HCT116 (cell line): ENCODE measurements at regions not wholly inside any gene's neighbourhood (a gene's known extent, or its start where the extent isn't known, plus 50 kb on each side); places are given as distances from the start of the nearest gene placed in this dataset.

Experiments used
- ATAC-seq: fragments of 200-7000 bp; cut with Tn5 transposase; 2 replicates; pipeline ENCODE4 v1.9.1; 2020; ENCODE audit warnings: mild to moderate bottlenecking, moderate library complexity
- BruUV-seq: library from RNA; stranded (reverse); fragments of 400-500 nt; replicated peaks from 2 replicates; lab custom pipeline; 2021; lab: Mats Ljungman, UMichigan
- CTCF ChIA-PET: fragments of 300-600 bp; sonication (Branson Sonifier 250); formaldehyde crosslinking; loops from one replicate; lab custom pipeline; 2021; ENCODE audit warnings: antibody characterized with exemption; lab: Charles Lee
- POLR2A ChIA-PET: fragments of 300-600, 350-600 bp; sonication (Branson Sonifier 250); formaldehyde crosslinking; loops from one replicate; lab custom pipeline; 2021; ENCODE audit warnings: antibody characterized with exemption; lab: Charles Lee
- RAD21 ChIA-PET, 2 experiments: fragments of 300-600 bp; sonication (Branson Sonifier 250); formaldehyde crosslinking; loops; one replicate each; lab custom pipeline; 2023; ENCODE audit warnings: low total read pairs in 2 of 2; ENCODE audit not compliant: uncharacterized antibody in 2 of 2, unreplicated experiment in 2 of 2, low non-redundant PET in 1 of 2; lab: Charles Lee
- DNase-seq: peaks from one replicate; pipeline ENCODE4 v3.0.0-alpha.2; 2010; ENCODE audit warnings: low read depth, low spot score
- H2AFZ ChIP-seq: fragments of 200-600 bp; shearing (Covaris generic), sonication (generic); 2 replicates; pipeline ENCODE4 v1.6.1; 2017; ENCODE audit warnings: low read depth, mixed run types, mixed read lengths, antibody characterized with exemption, low read length; ENCODE audit not compliant: poor library complexity, severe bottlenecking
- H3K27ac ChIP-seq: 2 replicates; pipeline ENCODE4 v1.5.1; 2012; ENCODE audit warnings: low read depth, low read length
- H3K27me3 ChIP-seq: fragments of 200-600 bp; sonication (generic); 2 replicates; pipeline ENCODE4 v1.6.1; 2016; ENCODE audit warnings: mixed run types, low read length, mixed read lengths; ENCODE audit not compliant: insufficient read depth
- H3K36me3 ChIP-seq, 2 experiments: fragments of 200-500 bp in 1 of 2; fragments of 200-600 bp in 1 of 2; sonication (Bioruptor generic) in 1 of 2; sonication (generic) in 1 of 2; 2 replicates each; pipeline versions ENCODE4 v1.5.1 to v1.6.1; 2014 to 2016; ENCODE audit warnings: low read length in 2 of 2, inconsistent platforms in 1 of 2, mixed read lengths in 1 of 2, mixed run types in 1 of 2; ENCODE audit not compliant: insufficient read depth in 2 of 2, control insufficient read depth in 1 of 2
- H3K4me1 ChIP-seq, 2 experiments: fragments of 200-600 bp in 1 of 2; sonication (generic) in 1 of 2; 2 replicates each; pipeline versions ENCODE4 v1.5.1 to v1.6.1; 2012 to 2017; ENCODE audit warnings: low read length in 2 of 2, inconsistent platforms in 1 of 2, mild to moderate bottlenecking in 1 of 2, mixed read lengths in 1 of 2, mixed run types in 1 of 2, moderate library complexity in 1 of 2; ENCODE audit not compliant: insufficient read depth in 2 of 2, control insufficient read depth in 1 of 2
- H3K4me2 ChIP-seq: fragments of 200-600 bp; sonication (generic); 2 replicates; pipeline ENCODE4 v1.6.1; 2017; ENCODE audit warnings: mixed run types, low read length, mixed read lengths
- H3K4me3 ChIP-seq, 2 experiments: fragments of 200-600 bp in 1 of 2; sonication (generic) in 1 of 2; replicated peaks in 1 of 2; 2 replicates each; pipeline ENCODE4 v1.5.1; 2011 to 2016; ENCODE audit warnings: low read length in 2 of 2, control low read depth in 1 of 2, low read depth in 1 of 2, mild to moderate bottlenecking in 1 of 2, mixed read lengths in 1 of 2, mixed run types in 1 of 2
- H3K79me2 ChIP-seq: fragments of 200-600 bp; sonication (generic); 2 replicates; pipeline ENCODE4 v1.6.1; 2017; ENCODE audit warnings: mild to moderate bottlenecking, mixed run types, low read length, moderate library complexity, mixed read lengths; ENCODE audit not compliant: insufficient read depth
- H3K9ac ChIP-seq: fragments of 200-600 bp; sonication (generic); 2 replicates; pipeline ENCODE4 v1.6.1; 2016; ENCODE audit warnings: low read length, mixed read lengths
- H3K9me2 ChIP-seq: fragments of 200-600 bp; sonication (generic), shearing (Covaris generic); 2 replicates; pipeline ENCODE4 v1.6.1; 2017; ENCODE audit warnings: mixed run types, mild to moderate bottlenecking, moderate library complexity; ENCODE audit not compliant: insufficient read depth
- H3K9me3 ChIP-seq, 2 experiments: fragments of 200-500 bp in 1 of 2; fragments of 200-600 bp in 1 of 2; sonication (Bioruptor generic) in 1 of 2; sonication (generic) in 1 of 2; 2 replicates each; pipeline ENCODE4 v1.6.1; 2014 to 2017; ENCODE audit warnings: low read length in 2 of 2, mixed read lengths in 2 of 2, inconsistent platforms in 1 of 2, low read depth in 1 of 2, mild to moderate bottlenecking in 1 of 2, mixed run types in 1 of 2, moderate library complexity in 1 of 2; ENCODE audit not compliant: control insufficient read depth in 1 of 2, insufficient read depth in 1 of 2
- H4K20me1 ChIP-seq: fragments of 200-600 bp; sonication (generic), shearing (Covaris generic); 2 replicates; pipeline ENCODE4 v1.6.1; 2017; ENCODE audit warnings: mixed run types, mild to moderate bottlenecking, moderate library complexity; ENCODE audit not compliant: insufficient read depth
- CBX3 ChIP-seq: IDR thresholded peaks from 2 replicates; pipeline ENCODE4 v1.6.1; 2012; ENCODE audit warnings: low read depth
- CEBPB ChIP-seq: IDR thresholded peaks from 2 replicates; pipeline ENCODE4 v1.6.1; 2012; ENCODE audit warnings: low read depth
- CTCF ChIP-seq, 3 experiments: fragments of 200-600 bp in 1 of 3; sonication (generic) in 1 of 3; IDR thresholded peaks in 2 of 3; conservative IDR thresholded peaks in 1 of 3; 2 replicates each; pipeline ENCODE4 v1.5.1; 2012 to 2017; ENCODE audit warnings: low read depth in 2 of 3, low read length in 2 of 3, antibody characterized with exemption in 1 of 3, borderline replicate concordance in 1 of 3, control low read depth in 1 of 3, mild to moderate bottlenecking in 1 of 3, mixed read lengths in 1 of 3, mixed run types in 1 of 3, moderate library complexity in 1 of 3; ENCODE audit not compliant: insufficient read depth in 1 of 3
- EGR1 ChIP-seq: IDR thresholded peaks from 2 replicates; pipeline ENCODE4 v1.6.1; 2012; ENCODE audit warnings: low read depth
- FOSL1 ChIP-seq: IDR thresholded peaks from 2 replicates; pipeline ENCODE4 v1.6.1; 2012; ENCODE audit warnings: low read depth
- JUND ChIP-seq: IDR thresholded peaks from 2 replicates; pipeline ENCODE4 v1.6.1; 2012
- POLR2A ChIP-seq: IDR thresholded peaks from 2 replicates; pipeline ENCODE4 v1.7.0; 2011; ENCODE audit warnings: borderline replicate concordance; ENCODE audit not compliant: insufficient read depth, insufficient read length; ENCODE audit errors: extremely low read depth
- RAD21 ChIP-seq: IDR thresholded peaks from 2 replicates; pipeline ENCODE4 v1.6.1; 2012; ENCODE audit warnings: low read depth, mild to moderate bottlenecking
- REST ChIP-seq: IDR thresholded peaks from 2 replicates; pipeline ENCODE4 v1.6.1; 2012; ENCODE audit warnings: low read depth
- SIN3A ChIP-seq: IDR thresholded peaks from 2 replicates; pipeline ENCODE4 v1.6.1; 2012; ENCODE audit warnings: low read depth
- SP1 ChIP-seq: IDR thresholded peaks from 2 replicates; pipeline ENCODE4 v1.6.1; 2012; ENCODE audit warnings: low read depth
- SRF ChIP-seq: IDR thresholded peaks from 2 replicates; pipeline ENCODE4 v1.6.1; 2012; ENCODE audit warnings: low read depth
- YY1 ChIP-seq: IDR thresholded peaks from 2 replicates; pipeline ENCODE4 v1.6.1; 2011; ENCODE audit warnings: low read length, low read depth, moderate library complexity, mild to moderate bottlenecking; ENCODE audit not compliant: insufficient replicate concordance; ENCODE audit errors: extremely low read depth
- ZFX ChIP-seq: fragments of 450-650 bp; IDR thresholded peaks from 2 replicates; pipeline ENCODE4 v1.6.1; 2017
- ZNF274 ChIP-seq: fragments of 200-500 bp; sonication (Bioruptor generic); IDR thresholded peaks from 2 replicates; pipeline ENCODE4 v1.6.1; 2014; ENCODE audit warnings: mild to moderate bottlenecking, low read depth, low read length, inconsistent platforms
- intact Hi-C: fragments of 100-400 bp; cut with micrococcal nuclease; formaldehyde crosslinking; loops from 2 replicates; pipeline ENCODE4 v1.10.0; 2022
- TF ChIP-seq, protein P1 (sequence below): IDR thresholded peaks from 2 replicates; pipeline ENCODE4 v1.6.1; 2012
- TF ChIP-seq, protein P2 (sequence below): IDR thresholded peaks from 2 replicates; pipeline ENCODE4 v1.6.1; 2011; ENCODE audit warnings: mild to moderate bottlenecking, low read length, moderate library complexity; ENCODE audit not compliant: insufficient replicate concordance; ENCODE audit errors: extremely low read depth
- TF ChIP-seq, protein P3 (sequence below): IDR thresholded peaks from 2 replicates; pipeline ENCODE4 v1.6.1; 2012

DNA sequence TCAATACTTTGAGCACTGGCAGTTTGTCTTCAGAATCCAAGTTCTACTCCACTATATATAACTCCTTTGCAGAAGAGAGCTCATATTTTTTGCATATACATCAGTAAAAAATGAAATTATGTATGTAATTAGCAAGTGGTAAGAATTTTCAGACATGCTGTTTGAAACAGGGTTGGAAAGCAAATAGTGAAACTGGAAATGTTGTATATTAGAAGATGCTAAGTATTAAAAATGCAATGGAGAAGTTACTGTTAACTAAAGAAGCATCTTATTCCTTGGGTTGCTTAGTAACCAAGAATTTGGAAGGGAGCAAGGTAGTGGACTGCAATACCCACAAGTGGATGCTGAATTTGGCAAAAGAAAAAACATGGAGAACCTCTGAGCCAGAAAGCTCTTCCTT, 88.6 kb upstream of the DLGAP1 start:
- ATAC-seq (no peak), DNase-seq (no peak)
- H3K27ac ChIP-seq: no peak overlapping the region
- H3K9me3 ChIP-seq: peaks cover 0 to 23% of the 10 kb centered on the region in 2 experiments; a peak in 2 of 4 replicates
- no peaks in the 10 kb centered on the region for H3K79me2 ChIP-seq
- no peak overlapping the region for H2AFZ ChIP-seq
- H4K20me1 ChIP-seq: no peaks in the 10 kb centered on the region
- TF ChIP-seq, protein P1, sequence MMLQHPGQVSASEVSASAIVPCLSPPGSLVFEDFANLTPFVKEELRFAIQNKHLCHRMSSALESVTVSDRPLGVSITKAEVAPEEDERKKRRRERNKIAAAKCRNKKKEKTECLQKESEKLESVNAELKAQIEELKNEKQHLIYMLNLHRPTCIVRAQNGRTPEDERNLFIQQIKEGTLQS: no peak
- no peak for TF ChIP-seq ZFX
- TF ChIP-seq CEBPB: no peak
- TF ChIP-seq RAD21: no peak
- no peak for TF ChIP-seq EGR1
- no peak for TF ChIP-seq JUND
- TF ChIP-seq CTCF (IDR thresholded peaks at IDR 0.05 in 2 of 3, conservative IDR thresholded peaks at IDR 0.05 in 1 of 3; ENCODE audit: borderline replicate concordance in 1 of 3, insufficient read depth in 1 of 3, low read depth in 2 of 3, low read length in 2 of 3): no peak
- TF ChIP-seq REST: no peak
- TF ChIP-seq POLR2A: no peak
- TF ChIP-seq FOSL1: no peak
- TF ChIP-seq, protein P2, sequence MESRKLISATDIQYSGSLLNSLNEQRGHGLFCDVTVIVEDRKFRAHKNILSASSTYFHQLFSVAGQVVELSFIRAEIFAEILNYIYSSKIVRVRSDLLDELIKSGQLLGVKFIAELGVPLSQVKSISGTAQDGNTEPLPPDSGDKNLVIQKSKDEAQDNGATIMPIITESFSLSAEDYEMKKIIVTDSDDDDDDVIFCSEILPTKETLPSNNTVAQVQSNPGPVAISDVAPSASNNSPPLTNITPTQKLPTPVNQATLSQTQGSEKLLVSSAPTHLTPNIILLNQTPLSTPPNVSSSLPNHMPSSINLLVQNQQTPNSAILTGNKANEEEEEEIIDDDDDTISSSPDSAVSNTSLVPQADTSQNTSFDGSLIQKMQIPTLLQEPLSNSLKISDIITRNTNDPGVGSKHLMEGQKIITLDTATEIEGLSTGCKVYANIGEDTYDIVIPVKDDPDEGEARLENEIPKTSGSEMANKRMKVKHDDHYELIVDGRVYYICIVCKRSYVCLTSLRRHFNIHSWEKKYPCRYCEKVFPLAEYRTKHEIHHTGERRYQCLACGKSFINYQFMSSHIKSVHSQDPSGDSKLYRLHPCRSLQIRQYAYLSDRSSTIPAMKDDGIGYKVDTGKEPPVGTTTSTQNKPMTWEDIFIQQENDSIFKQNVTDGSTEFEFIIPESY: no peak
- TF ChIP-seq, protein P3, sequence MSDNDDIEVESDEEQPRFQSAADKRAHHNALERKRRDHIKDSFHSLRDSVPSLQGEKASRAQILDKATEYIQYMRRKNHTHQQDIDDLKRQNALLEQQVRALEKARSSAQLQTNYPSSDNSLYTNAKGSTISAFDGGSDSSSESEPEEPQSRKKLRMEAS: no peak
- TF ChIP-seq ZNF274: no peak
- TF ChIP-seq YY1: no peak
- no peak for TF ChIP-seq CBX3
- TF ChIP-seq SIN3A: no peak
- no peak for TF ChIP-seq SP1
- TF ChIP-seq SRF: no peak
- BruUV-seq: no TSS peak
- no peak overlapping the region for H3K4me2 ChIP-seq
- no peaks in the 10 kb centered on the region for H3K9me2 ChIP-seq
- ChIA-PET RAD21 (no interaction called here), CTCF (no interaction called here), POLR2A (no interaction called here)
- H3K9ac ChIP-seq: no peak overlapping the region
- H3K4me3 ChIP-seq: no peak overlapping the region
- intact Hi-C loops: no loop called here
- H3K27me3 ChIP-seq: no peaks in the 10 kb centered on the region
- H3K4me1 ChIP-seq: no peaks in the 10 kb centered on the region
- no peaks in the 10 kb centered on the region for H3K36me3 ChIP-seq
